Mesenchymal stem cell (in vitro differentiated cells and primary cell): ENCODE measurements at regions not wholly inside any gene's neighbourhood (a gene's known extent, or its start where the extent isn't known, plus 50 kb on each side); places are given as distances from the start of the nearest gene placed in this dataset.
"Not testable (repeated sequence)": the region's sequence is repeated elsewhere in the genome, so short reads cannot be mapped to it uniquely, and the experiment has no call there.

ENCODE experiments used
- DNase-seq: peaks from one replicate; pipeline ENCODE4 v3.0.0-alpha.2; 2013
- H2AFZ ChIP-seq: one replicate; pipeline ENCODE4 v1.6.1; 2013; ENCODE audit warnings: low read depth, mild to moderate bottlenecking, control low read depth, inconsistent platforms, low read length, moderate library complexity
- H2AK5ac ChIP-seq: 2 replicates; pipeline ENCODE4 v1.6.1; 2013; ENCODE audit warnings: low read length, moderate library complexity, mild to moderate bottlenecking, inconsistent platforms; ENCODE audit not compliant: severe bottlenecking
- H2BK120ac ChIP-seq: one replicate; pipeline ENCODE4 v1.6.1; 2013; ENCODE audit warnings: low read depth, mild to moderate bottlenecking, inconsistent platforms, low read length, moderate library complexity
- H2BK12ac ChIP-seq, 2 experiments: one replicate each; pipeline ENCODE4 v1.6.1; 2013; ENCODE audit warnings: inconsistent platforms in 2 of 2, low read length in 2 of 2, mild to moderate bottlenecking in 2 of 2, moderate library complexity in 2 of 2, control low read depth in 1 of 2
- H2BK15ac ChIP-seq: one replicate; pipeline ENCODE4 v1.6.1; 2013; ENCODE audit warnings: mild to moderate bottlenecking, low read depth, inconsistent platforms; ENCODE audit not compliant: poor library complexity, severe bottlenecking
- H2BK5ac ChIP-seq: 2 replicates; pipeline ENCODE4 v1.6.1; 2013; ENCODE audit warnings: low read depth, mild to moderate bottlenecking, low read length, control low read depth, inconsistent platforms; ENCODE audit not compliant: poor library complexity, severe bottlenecking
- H3K14ac ChIP-seq, 2 experiments: one replicate each; pipeline ENCODE4 v1.6.1; 2013; ENCODE audit warnings: inconsistent platforms in 2 of 2, low read length in 2 of 2, control low read depth in 1 of 2, mild to moderate bottlenecking in 1 of 2, moderate library complexity in 1 of 2
- H3K18ac ChIP-seq, 2 experiments: one replicate each; pipeline ENCODE4 v1.6.1; 2013; ENCODE audit warnings: inconsistent platforms in 2 of 2, low read length in 2 of 2, control low read depth in 1 of 2, low read depth in 1 of 2, mild to moderate bottlenecking in 1 of 2
- H3K23ac ChIP-seq, 2 experiments: one replicate each; pipeline ENCODE4 v1.6.1; 2013; ENCODE audit warnings: inconsistent platforms in 2 of 2, low read length in 2 of 2, mild to moderate bottlenecking in 2 of 2, moderate library complexity in 2 of 2, control low read depth in 1 of 2
- H3K27ac ChIP-seq: 2 replicates; pipeline ENCODE4 v1.5.1; 2013; ENCODE audit warnings: mild to moderate bottlenecking, moderate library complexity, low read length, control low read depth, inconsistent platforms; ENCODE audit not compliant: poor library complexity, severe bottlenecking
- H3K27me3 ChIP-seq, 2 experiments: 2 replicates each; pipeline versions ENCODE4 v1.6.1 to v1.7.0; 2013; ENCODE audit warnings: low read length in 2 of 2, mild to moderate bottlenecking in 2 of 2, moderate library complexity in 2 of 2, control low read depth in 1 of 2, inconsistent platforms in 1 of 2; ENCODE audit not compliant: control insufficient read depth in 1 of 2, insufficient read depth in 1 of 2
- H3K36me3 ChIP-seq, 2 experiments: 2 replicates each; pipeline versions ENCODE4 v1.6.1 to v1.7.0; 2013; ENCODE audit warnings: low read length in 2 of 2, control low read depth in 1 of 2, inconsistent platforms in 1 of 2, low read depth in 1 of 2, mild to moderate bottlenecking in 1 of 2; ENCODE audit not compliant: insufficient read depth in 2 of 2, control insufficient read depth in 1 of 2
- H3K4ac ChIP-seq, 2 experiments: one replicate each; pipeline ENCODE4 v1.6.1; 2013; ENCODE audit warnings: inconsistent platforms in 2 of 2, low read length in 2 of 2, mild to moderate bottlenecking in 2 of 2, moderate library complexity in 2 of 2, control low read depth in 1 of 2, low read depth in 1 of 2
- H3K4me1 ChIP-seq: 2 replicates; pipeline ENCODE4 v1.6.1; 2013; ENCODE audit warnings: low read depth, low read length, control low read depth; ENCODE audit not compliant: control insufficient read depth, insufficient read depth
- H3K4me2 ChIP-seq: 2 replicates; pipeline ENCODE4 v1.6.1; 2013; ENCODE audit warnings: low read length, mild to moderate bottlenecking, inconsistent platforms; ENCODE audit not compliant: poor library complexity, severe bottlenecking
- H3K4me3 ChIP-seq, 2 experiments: 2 replicates each; pipeline versions ENCODE4 v1.5.1 to v1.7.0; 2013; ENCODE audit warnings: low read length in 2 of 2, mild to moderate bottlenecking in 2 of 2, control low read depth in 1 of 2, low read depth in 1 of 2; ENCODE audit not compliant: insufficient read depth in 1 of 2
- H3K79me1 ChIP-seq: replicated peaks from 2 replicates; pipeline ENCODE4 v1.6.1; 2013; ENCODE audit warnings: mild to moderate bottlenecking, control low read depth, low read length, inconsistent platforms; ENCODE audit not compliant: poor library complexity, severe bottlenecking
- H3K9ac ChIP-seq: 2 replicates; pipeline ENCODE4 v1.7.0; 2013; ENCODE audit warnings: mild to moderate bottlenecking, low read length, moderate library complexity
- H3K9me3 ChIP-seq: 2 replicates; pipeline ENCODE4 v1.7.0; 2013; ENCODE audit warnings: mild to moderate bottlenecking, low read length; ENCODE audit not compliant: control insufficient read depth
- H4K8ac ChIP-seq: one replicate; pipeline ENCODE4 v1.6.1; 2013; ENCODE audit warnings: inconsistent platforms, mild to moderate bottlenecking, low read length, moderate library complexity
- H4K91ac ChIP-seq: one replicate; pipeline ENCODE4 v1.6.1; 2013; ENCODE audit warnings: mild to moderate bottlenecking, low read length, inconsistent platforms
- WGBS: methylation state at CpG from one replicate; pipeline ENCODE4 v1.1.7; 2013; ENCODE audit warnings: mixed read lengths; 5-methylcytosine and 5-hydroxymethylcytosine counted together

- 51% methylated on average over 32 of the region's 33 CpGs for WGBS
- H3K9ac ChIP-seq, H3K18ac ChIP-seq, H2BK12ac ChIP-seq, H3K14ac ChIP-seq, H3K9me3 ChIP-seq, H2AK5ac ChIP-seq, H3K4me2 ChIP-seq, H3K27me3 ChIP-seq, H3K4me1 ChIP-seq, H2BK5ac ChIP-seq, H3K27ac ChIP-seq, H4K91ac ChIP-seq, H3K79me1 ChIP-seq, H3K4ac ChIP-seq, H2BK120ac ChIP-seq, H3K23ac ChIP-seq, DNase-seq, H3K4me3 ChIP-seq, H2BK15ac ChIP-seq, H2AFZ ChIP-seq, H4K8ac ChIP-seq, H3K36me3 ChIP-seq: not testable (repeated sequence)
Observed at GRCh38 chr20:30300220-30300642, 957.2 kb upstream of the DEFB115 start.

DNA sequence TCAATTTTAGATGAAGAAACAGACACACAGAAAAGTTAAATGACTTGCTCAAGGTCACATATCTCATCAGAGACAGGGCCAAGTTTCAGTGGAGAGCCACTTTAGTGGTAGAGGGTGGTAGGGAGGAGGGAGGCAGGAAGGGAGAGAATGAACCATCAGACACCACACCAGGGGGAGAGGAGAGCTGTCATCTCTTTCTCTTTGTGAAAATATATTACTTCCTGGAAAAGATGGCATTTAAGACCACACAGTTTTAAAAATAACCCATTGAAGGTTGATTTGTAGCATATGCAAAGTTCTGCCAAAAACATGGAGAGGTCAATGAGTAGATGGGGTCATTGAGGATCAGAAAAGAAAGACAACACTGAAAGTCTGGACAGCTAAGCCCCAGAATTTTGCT, 954.7 kb upstream of the DEFB115 start:
- not testable (repeated sequence) for H3K18ac ChIP-seq, H3K4me1 ChIP-seq, H3K4me3 ChIP-seq, H3K27me3 ChIP-seq, H2BK5ac ChIP-seq, H4K91ac ChIP-seq, H4K8ac ChIP-seq, H2BK120ac ChIP-seq, H3K9ac ChIP-seq, H2BK12ac ChIP-seq, H3K14ac ChIP-seq, H3K4me2 ChIP-seq, H3K79me1 ChIP-seq, H2AFZ ChIP-seq, H3K36me3 ChIP-seq, H3K4ac ChIP-seq, H3K27ac ChIP-seq, H2AK5ac ChIP-seq, DNase-seq, H3K23ac ChIP-seq, H3K9me3 ChIP-seq, H2BK15ac ChIP-seq

- not testable (repeated sequence) for H3K4ac ChIP-seq, H2AK5ac ChIP-seq, H3K18ac ChIP-seq, H3K4me1 ChIP-seq, H2AFZ ChIP-seq, H4K8ac ChIP-seq, H3K27ac ChIP-seq, H3K4me2 ChIP-seq, H3K36me3 ChIP-seq, H3K9ac ChIP-seq, H2BK5ac ChIP-seq, H3K27me3 ChIP-seq, H2BK120ac ChIP-seq, DNase-seq, H2BK15ac ChIP-seq, H3K9me3 ChIP-seq, H3K14ac ChIP-seq, H3K23ac ChIP-seq, H3K4me3 ChIP-seq, H2BK12ac ChIP-seq, H3K79me1 ChIP-seq, H4K91ac ChIP-seq
- no CpG with 5 or more reads among the region's 1 CpG for WGBS
Observed at GRCh38 chr20:30309938-30310337, 947.5 kb upstream of the DEFB115 start.

GRCh38 chr20:30310385-30310784, 947.1 kb upstream of the DEFB115 start:
- H4K8ac ChIP-seq, H3K4me3 ChIP-seq, H3K23ac ChIP-seq, H3K9me3 ChIP-seq, DNase-seq, H3K18ac ChIP-seq, H3K4ac ChIP-seq, H2BK5ac ChIP-seq, H3K9ac ChIP-seq, H3K4me1 ChIP-seq, H3K4me2 ChIP-seq, H2BK12ac ChIP-seq, H2AK5ac ChIP-seq, H2BK15ac ChIP-seq, H2BK120ac ChIP-seq, H3K79me1 ChIP-seq, H3K36me3 ChIP-seq, H3K27ac ChIP-seq, H2AFZ ChIP-seq, H4K91ac ChIP-seq, H3K14ac ChIP-seq, H3K27me3 ChIP-seq: not testable (repeated sequence)
- 55% methylated on average over 2 of the region's 2 CpGs for whole genome bisulfite sequencing
